AG10803 (cell line): ENCODE measurements at regions not wholly inside any gene's neighbourhood (a gene's known extent, or its start where the extent isn't known, plus 50 kb on each side); places are given as distances from the start of the nearest gene placed in this dataset.

ENCODE experiments used
- DNase-seq: peaks from one replicate; pipeline ENCODE4 v3.0.0; 2010; ENCODE audit warnings: low read depth
- H3K4me3 ChIP-seq: 2 replicates; pipeline ENCODE4 v1.5.1; 2011; ENCODE audit warnings: mild to moderate bottlenecking, low read length, control low read depth
- CTCF ChIP-seq: conservative IDR thresholded peaks from 2 replicates; pipeline ENCODE4 v1.5.1; 2011; ENCODE audit warnings: mild to moderate bottlenecking, low read length, control low read depth, inconsistent platforms

DNA sequence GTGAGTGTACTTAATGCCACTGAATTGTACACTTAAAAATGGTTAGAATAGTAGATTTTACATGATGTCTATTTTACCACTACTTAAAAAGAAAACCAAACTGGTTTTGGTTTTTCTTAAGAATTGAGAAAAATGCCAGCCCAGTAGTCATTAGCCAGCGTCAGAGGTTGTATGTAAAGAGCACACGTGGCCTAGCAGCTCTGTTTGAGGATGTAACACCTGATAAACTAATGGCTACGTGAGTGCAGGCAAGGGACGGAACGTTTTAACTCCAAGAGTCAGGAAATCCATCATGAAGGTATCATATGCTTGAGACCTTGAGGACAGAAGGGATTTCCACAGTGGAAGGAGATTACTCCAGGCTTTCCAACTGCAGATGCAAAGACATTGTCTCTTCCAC lies 223.7 kb downstream of the MRPL39 start:
- H3K4me3 ChIP-seq: no peak overlapping the region
- no peak for TF ChIP-seq CTCF
- no peak for DNase-seq

- no peak for TF ChIP-seq CTCF
- peak; percentile 29 for DNase-seq
- H3K4me3 ChIP-seq: no peak overlapping the region
Observed at GRCh38 chr21:25381936-25382452, 225.3 kb downstream of the MRPL39 start.

DNA sequence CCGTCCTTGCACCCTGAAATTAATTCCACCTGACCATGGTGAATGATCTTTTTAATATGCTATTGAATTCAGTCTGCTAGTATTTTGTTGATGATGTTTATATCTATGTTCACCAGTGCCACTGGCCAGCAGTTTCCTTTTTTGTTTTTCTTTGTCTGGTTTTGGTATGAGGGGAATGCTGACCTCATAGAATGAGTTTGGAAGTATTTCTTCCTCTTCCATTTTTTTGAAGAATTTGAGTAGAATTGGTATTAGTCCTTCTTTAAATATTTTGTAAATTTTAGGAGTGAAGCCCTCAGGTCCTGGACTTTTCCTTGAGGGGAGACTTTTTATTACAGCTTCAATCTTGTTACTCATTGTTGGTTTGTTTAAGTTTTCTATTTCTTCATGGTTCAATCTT lies 231.6 kb downstream of the MRPL39 start:
- no peak overlapping the region for H3K4me3 ChIP-seq
- DNase-seq: peak; percentile 65
- TF ChIP-seq CTCF: no peak

DNA sequence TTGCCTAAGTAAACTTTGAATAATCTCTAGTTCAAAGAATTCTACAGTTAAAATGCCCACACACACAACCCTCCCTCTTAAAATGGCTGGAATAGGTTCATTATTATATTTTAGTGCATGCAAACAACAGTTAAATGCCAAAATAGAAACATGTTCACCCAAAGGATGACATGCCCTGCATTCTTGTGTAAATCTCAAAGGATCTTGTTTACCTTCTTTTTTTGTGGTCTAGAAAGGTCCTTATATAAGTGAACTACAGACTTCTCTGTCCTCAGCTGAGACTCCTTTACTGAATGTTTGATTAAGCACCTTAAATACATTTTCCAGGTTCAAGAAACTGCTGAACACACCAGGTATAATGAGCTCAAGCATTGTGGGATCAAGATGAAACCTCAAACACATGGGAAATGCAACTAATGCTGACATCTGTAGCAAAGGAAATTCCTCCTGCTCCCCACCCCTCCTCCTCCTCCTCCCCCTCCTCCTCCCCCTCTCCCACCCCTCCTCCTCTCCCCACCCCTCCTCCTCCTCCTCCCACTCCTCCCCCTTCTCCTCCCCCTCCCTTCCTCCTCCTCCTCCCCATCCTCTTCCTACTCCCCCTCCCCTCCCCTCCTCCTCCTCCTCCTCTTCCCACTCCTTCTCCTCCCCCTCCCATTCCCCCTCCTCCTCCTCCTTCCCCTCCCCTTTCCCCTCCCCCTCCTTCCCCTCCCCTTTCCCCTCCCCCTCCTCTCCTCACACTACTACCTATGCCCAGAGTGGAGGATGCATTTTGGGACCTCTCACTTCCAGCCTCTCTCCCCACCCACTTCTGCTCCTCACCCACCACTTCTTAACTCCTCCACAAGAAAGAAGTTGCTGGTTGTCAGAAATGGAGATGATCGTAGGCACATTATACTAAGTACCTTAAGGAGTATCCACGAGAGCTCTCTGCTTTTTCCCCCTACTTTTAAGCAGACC lies 233.9 kb downstream of the MRPL39 start:
- no peak for TF ChIP-seq CTCF
- peak; percentile 29 for DNase-seq

GRCh38 chr21:25371841-25372425 lies 235.3 kb downstream of the MRPL39 start:
- no peak for TF ChIP-seq CTCF
- H3K4me3 ChIP-seq: no peak overlapping the region
- DNase-seq: peak; percentile 56

More for the DNA sequence above, 233.9 kb downstream of the MRPL39 start:
- no peak overlapping the region for H3K4me3 ChIP-seq

DNA sequence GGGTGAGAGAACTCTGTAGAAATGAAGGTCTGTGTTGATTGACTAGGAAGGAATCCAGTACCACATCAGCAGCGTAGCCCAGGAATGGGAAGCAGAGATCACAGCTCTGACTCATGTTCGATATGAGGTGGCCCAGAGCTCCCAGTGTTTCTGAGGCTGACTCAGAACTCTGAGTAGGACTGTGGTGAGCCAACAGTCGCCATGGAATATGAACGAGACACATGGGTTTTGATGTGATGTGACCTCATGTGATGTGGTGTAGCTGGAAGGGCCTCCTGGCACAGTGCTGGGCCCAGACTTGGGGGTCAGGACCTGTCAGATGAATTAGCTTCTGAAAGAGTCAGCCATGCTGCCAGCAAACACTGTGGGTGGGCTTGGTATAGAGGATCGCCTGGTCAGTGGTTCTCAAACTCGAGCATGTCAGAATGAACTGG lies 237.0 kb downstream of the MRPL39 start:
- no peak overlapping the region for H3K4me3 ChIP-seq
- DNase-seq: peak; percentile 95
- TF ChIP-seq CTCF: no peak
